Transverse colon (tissue), 4 donors: ENCODE measurements at regions not wholly inside any gene's neighbourhood (a gene's known extent, or its start where the extent isn't known, plus 50 kb on each side); places are given as distances from the start of the nearest gene placed in this dataset.
"Not testable (repeated sequence)": the region's sequence is repeated elsewhere in the genome, so short reads cannot be mapped to it uniquely, and the experiment has no call there.

Experiments
- DNase-seq: peaks from one replicate; pipeline ENCODE4 v3.0.0-alpha.2; 2019
- H3K27ac ChIP-seq, 4 donors: fragments of 200-600 bp; sonication (generic); 2 replicates each; pipeline ENCODE4 v1.5.1; 2016 to 2018; ENCODE audit warnings: inconsistent platforms in 4 of 4
- H3K27me3 ChIP-seq: fragments of 200-600 bp; sonication (generic); 2 replicates; pipeline ENCODE4 v1.5.1; 2017; ENCODE audit warnings: inconsistent platforms
- H3K36me3 ChIP-seq, 4 donors: fragments of 200-600 bp; sonication (generic); 2 replicates each; pipeline ENCODE4 v1.5.1; 2017 to 2019; ENCODE audit warnings: inconsistent platforms in 4 of 4
- H3K4me1 ChIP-seq, 4 donors: fragments of 200-600 bp; sonication (generic); 2 replicates each; pipeline ENCODE4 v1.5.1; 2017 to 2020; ENCODE audit warnings: inconsistent platforms in 4 of 4
- H3K4me3 ChIP-seq, 4 donors: fragments of 200-600 bp; sonication (generic); 1 replicate in 1 of 4; 2 replicates in 3 of 4; pipeline versions ENCODE4 v1.5.1 to v1.6.1; 2017 to 2019; ENCODE audit warnings: inconsistent platforms in 4 of 4
- H3K9me3 ChIP-seq, 2 donors: fragments of 200-600 bp; sonication (generic); 2 replicates each; pipeline ENCODE4 v1.5.1; 2017 to 2019; ENCODE audit warnings: inconsistent platforms in 2 of 2
- CTCF ChIP-seq, 5 experiments: fragments of 200-600 bp in 3 of 5; fragments of 450-650 bp in 2 of 5; sonication (generic) in 3 of 5; IDR thresholded peaks; 1 replicate in 2 of 5; 2 replicates in 3 of 5; pipeline ENCODE4 v1.5.1; 2016 to 2017; ENCODE audit warnings: antibody characterized with exemption in 5 of 5, inconsistent platforms in 3 of 5, mild to moderate bottlenecking in 2 of 5, moderate library complexity in 1 of 5
- EP300 ChIP-seq: sonication (generic); formaldehyde crosslinking; IDR thresholded peaks from one replicate; pipeline ENCODE4 v1.6.1; 2017; ENCODE audit warnings: antibody characterized with exemption, low read depth
- POLR2A ChIP-seq: fragments of 450-650 bp; IDR thresholded peaks from one replicate; pipeline ENCODE4 v1.6.1; 2016; ENCODE audit warnings: antibody characterized with exemption, mild to moderate bottlenecking, moderate library complexity
- POLR2AphosphoS5 ChIP-seq, 3 donors: sonication (generic); formaldehyde crosslinking; IDR thresholded peaks; one replicate each; pipeline ENCODE4 v1.6.1; 2016; ENCODE audit warnings: antibody characterized with exemption in 3 of 3
- WGBS, 2 donors: methylation state at CpG; one replicate each; pipeline ENCODE4 v1.1.5; 2018; ENCODE audit warnings: low coverage in 1 of 2; 5-methylcytosine and 5-hydroxymethylcytosine counted together
- in situ Hi-C, 4 donors: fragments of 200-750 bp; cut with MboI; loops; one replicate each; pipeline versions ENCODE4 v1.15.0 to v1.15.1; 2017; ENCODE audit warnings: low sequenced_read_pairs in 3 of 4, low pct_ligation_motif_present in 1 of 4, low pct_unique_long_range_greater_than_20kb in 1 of 4
- intact Hi-C: fragments of 100-400 bp; cut with DNase I; formaldehyde crosslinking; loops from one replicate; pipeline ENCODE4 v1.15.1; 2023; ENCODE audit warnings: low total_unique reads

- in situ Hi-C loops, result no loop called here
Measured at GRCh38 chr13:65240773-65241172, 1989.4 kb downstream of the PCDH9 start.

GRCh38 chr13:65236841-65237418 is 1993.2 kb downstream of the PCDH9 start:
- no peak overlapping the region for H3K4me3 ChIP-seq
- H3K9me3 ChIP-seq, result no peaks in the 10 kb centered on the region
- WGBS, 2 donors, result 80 to 89% methylated on average over 4 to 6 of the region's 6 CpGs
- H3K36me3 ChIP-seq, result no peaks in the 10 kb centered on the region
- no peak for DNase-seq
- no peak overlapping the region for H3K27ac ChIP-seq
- TF ChIP-seq EP300, result no peak
- no peak for TF ChIP-seq POLR2AphosphoS5 (IDR thresholded peaks at IDR 0.05)
- no peak for TF ChIP-seq CTCF (IDR thresholded peaks at IDR 0.05)
- TF ChIP-seq POLR2A, result no peak
- no peaks in the 10 kb centered on the region for H3K27me3 ChIP-seq
- intact Hi-C loops (no loop called here), in situ Hi-C loops (no loop called here)
- H3K4me1 ChIP-seq, result no peaks in the 10 kb centered on the region

More at GRCh38 chr13:65240773-65241172, 1989.4 kb downstream of the PCDH9 start:
- Histone ChIP-seq H3K27me3 (no peaks in the 10 kb centered on the region), H3K36me3 (no peaks in the 10 kb centered on the region), H3K9me3 (no peaks in the 10 kb centered on the region), H3K4me1 (no peaks in the 10 kb centered on the region), H3K4me3 (no peak overlapping the region), H3K27ac (no peak overlapping the region)
- intact Hi-C loops, result no loop called here
- no peak for TF ChIP-seq POLR2AphosphoS5 (IDR thresholded peaks at IDR 0.05)
- no peak for TF ChIP-seq CTCF (IDR thresholded peaks at IDR 0.05)
- no peak for TF ChIP-seq POLR2A
- no peak for TF ChIP-seq EP300
- 77 to 100% methylated on average over 1 of the region's 1 CpG for WGBS, 2 donors
- DNase-seq, result no peak

- Histone ChIP-seq H3K27ac (no peak overlapping the region), H3K9me3 (no peaks in the 10 kb centered on the region), H3K4me3 (no peak overlapping the region), H3K27me3 (no peaks in the 10 kb centered on the region), H3K4me1 (no peaks in the 10 kb centered on the region), H3K36me3 (no peaks in the 10 kb centered on the region)
- WGBS, 2 donors, result 70 to 84% methylated on average over 2 to 7 of the region's 7 CpGs
- no peak for DNase-seq
- in situ Hi-C loops (no loop called here), intact Hi-C loops (no loop called here)
- no peak for TF ChIP-seq POLR2A
Measured at GRCh38 chr13:65217471-65217995, 2012.6 kb downstream of the PCDH9 start.

- in situ Hi-C loops, H3K27ac ChIP-seq, DNase-seq, H3K4me1 ChIP-seq, H3K27me3 ChIP-seq, H3K4me3 ChIP-seq, intact Hi-C loops, H3K9me3 ChIP-seq, H3K36me3 ChIP-seq: not testable (repeated sequence)
- WGBS, 2 donors, result 92 to 100% methylated on average over 2 of the region's 2 CpGs
Measured at GRCh38 chr13:65202845-65203244, 2027.3 kb downstream of the PCDH9 start.

- in situ Hi-C loops, result no loop called here
- Histone ChIP-seq H3K27ac (no peak overlapping the region), H3K4me1 (no peaks in the 10 kb centered on the region), H3K4me3 (no peak overlapping the region), H3K9me3 (no peaks in the 10 kb centered on the region), H3K36me3 (no peaks in the 10 kb centered on the region), H3K27me3 (no peaks in the 10 kb centered on the region)
- DNase-seq, result no peak
- TF ChIP-seq EP300 (no peak), POLR2AphosphoS5 (IDR thresholded peaks at IDR 0.05) (no peak), CTCF (IDR thresholded peaks at IDR 0.05) (no peak), POLR2A (no peak)
- WGBS, 2 donors, result 61 to 92% methylated on average over 2 to 3 of the region's 3 CpGs
- intact Hi-C loops, result no loop called here
Measured at GRCh38 chr13:65188721-65189120, 2041.4 kb downstream of the PCDH9 start.
